Lung (tissue), 11 donors: ENCODE measurements at regions not wholly inside any gene's neighbourhood (a gene's known extent, or its start where the extent isn't known, plus 50 kb on each side); places are given as distances from the start of the nearest gene placed in this dataset.

Source experiments
- ATAC-seq: fragments of 200-7000 bp; cut with Tn5 transposase; one replicate; pipeline ENCODE4 v1.9.1; 2020; ENCODE audit warnings: moderate number of reproducible peaks; ENCODE audit not compliant: insufficient read depth, low FRiP score
- DNase-seq, 3 donors: peaks; one replicate each; pipeline ENCODE4 v3.0.0-alpha.2; 2013 to 2017
- H3K27ac ChIP-seq, 2 donors: one replicate each; pipeline ENCODE4 v1.5.1; 2013; ENCODE audit warnings: mild to moderate bottlenecking in 2 of 2, moderate library complexity in 2 of 2, control low read depth in 1 of 2, inconsistent platforms in 1 of 2, low read depth in 1 of 2, low read length in 1 of 2
- H3K27me3 ChIP-seq, 3 donors: one replicate each; pipeline ENCODE4 v1.5.1; 2013; ENCODE audit warnings: low read length in 2 of 3; ENCODE audit not compliant: control insufficient read depth in 3 of 3, insufficient read depth in 3 of 3
- H3K36me3 ChIP-seq, 4 donors: one replicate each; pipeline ENCODE4 v1.5.1; 2013; ENCODE audit warnings: low read length in 4 of 4, mild to moderate bottlenecking in 1 of 4, moderate library complexity in 1 of 4; ENCODE audit not compliant: control insufficient read depth in 4 of 4, insufficient read depth in 4 of 4
- H3K4me1 ChIP-seq, 5 donors: one replicate each; pipeline ENCODE4 v1.5.1; 2013; ENCODE audit warnings: low read length in 5 of 5, mild to moderate bottlenecking in 2 of 5, moderate library complexity in 1 of 5; ENCODE audit not compliant: control insufficient read depth in 5 of 5, insufficient read depth in 5 of 5
- H3K4me3 ChIP-seq: one replicate; pipeline ENCODE4 v1.5.1; 2013; ENCODE audit warnings: mild to moderate bottlenecking, control low read depth, moderate library complexity
- H3K9ac ChIP-seq, 2 donors: one replicate each; pipeline ENCODE4 v1.5.1; 2013; ENCODE audit warnings: low read length in 2 of 2, control low read depth in 1 of 2; ENCODE audit not compliant: insufficient read depth in 1 of 2
- H3K9me3 ChIP-seq, 4 donors: one replicate each; pipeline ENCODE4 v1.5.1; 2013; ENCODE audit warnings: low read length in 3 of 4, mild to moderate bottlenecking in 1 of 4, moderate library complexity in 1 of 4; ENCODE audit not compliant: control insufficient read depth in 4 of 4, insufficient read depth in 3 of 4
- WGBS, 2 donors: extraction: QIAGEN DNeasy Blood & Tissue Kit; methylation state at CpG; one replicate each; pipeline ENCODE4 v1.1.7; 2013; 5-methylcytosine and 5-hydroxymethylcytosine counted together
- TF ChIP-seq, protein P1 (sequence below): IDR thresholded peaks from 2 replicates; pipeline ENCODE4 v1.5.1; 2012; ENCODE audit warnings: mild to moderate bottlenecking; ENCODE audit errors: control extremely low read depth, extremely low read depth
- donor health status: control.
- donor health status: control.
- donor health status: Bipolar disorder and iron deficiency.
- donor health status: healthy.
- donor health status: DM: yes; HTN: yes; CAD: no.

DNA sequence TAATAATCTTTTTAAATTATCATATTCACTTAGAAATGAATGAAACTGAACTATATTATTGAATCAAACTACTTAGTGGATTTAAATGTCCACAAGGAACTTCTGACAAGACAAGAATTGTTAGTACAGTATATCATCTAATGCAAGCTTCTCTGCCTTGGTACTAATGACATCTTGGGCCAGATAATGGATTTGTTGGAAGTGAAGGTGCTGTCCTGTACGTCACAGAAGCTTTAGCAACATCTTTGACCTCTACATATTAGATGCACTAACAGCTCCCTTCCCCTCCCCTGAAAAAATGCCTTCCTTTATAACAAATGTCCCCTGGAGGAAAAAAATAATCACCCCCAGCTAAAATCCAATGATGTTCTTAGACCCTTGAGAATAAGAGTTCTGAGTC is 695.8 kb upstream of the EYS start:
- H3K4me1 ChIP-seq: no peaks in the 10 kb centered on the region
- no peak for DNase-seq
- H3K27me3 ChIP-seq: no peaks in the 10 kb centered on the region
- H3K36me3 ChIP-seq: no peaks in the 10 kb centered on the region
- WGBS, 2 donors: 67 to 73% methylated on average over 1 of the region's 1 CpG
- no peak overlapping the region for H3K4me3 ChIP-seq
- TF ChIP-seq, protein P1, sequence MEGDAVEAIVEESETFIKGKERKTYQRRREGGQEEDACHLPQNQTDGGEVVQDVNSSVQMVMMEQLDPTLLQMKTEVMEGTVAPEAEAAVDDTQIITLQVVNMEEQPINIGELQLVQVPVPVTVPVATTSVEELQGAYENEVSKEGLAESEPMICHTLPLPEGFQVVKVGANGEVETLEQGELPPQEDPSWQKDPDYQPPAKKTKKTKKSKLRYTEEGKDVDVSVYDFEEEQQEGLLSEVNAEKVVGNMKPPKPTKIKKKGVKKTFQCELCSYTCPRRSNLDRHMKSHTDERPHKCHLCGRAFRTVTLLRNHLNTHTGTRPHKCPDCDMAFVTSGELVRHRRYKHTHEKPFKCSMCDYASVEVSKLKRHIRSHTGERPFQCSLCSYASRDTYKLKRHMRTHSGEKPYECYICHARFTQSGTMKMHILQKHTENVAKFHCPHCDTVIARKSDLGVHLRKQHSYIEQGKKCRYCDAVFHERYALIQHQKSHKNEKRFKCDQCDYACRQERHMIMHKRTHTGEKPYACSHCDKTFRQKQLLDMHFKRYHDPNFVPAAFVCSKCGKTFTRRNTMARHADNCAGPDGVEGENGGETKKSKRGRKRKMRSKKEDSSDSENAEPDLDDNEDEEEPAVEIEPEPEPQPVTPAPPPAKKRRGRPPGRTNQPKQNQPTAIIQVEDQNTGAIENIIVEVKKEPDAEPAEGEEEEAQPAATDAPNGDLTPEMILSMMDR: no peak
- H3K27ac ChIP-seq: no peak overlapping the region
- H3K9ac ChIP-seq: no peak overlapping the region
- H3K9me3 ChIP-seq: no peaks in the 10 kb centered on the region
- ATAC-seq: no peak

GRCh38 chr6:66396549-66396948 is 689.5 kb upstream of the EYS start:
- Histone ChIP-seq H3K4me1 (no peaks in the 10 kb centered on the region), H3K27me3 (no peaks in the 10 kb centered on the region), H3K9ac (no peak overlapping the region), H3K27ac (no peak overlapping the region), H3K36me3 (no peaks in the 10 kb centered on the region), H3K4me3 (no peak overlapping the region), H3K9me3 (no peaks in the 10 kb centered on the region)
- 90 to 92% methylated on average over 7 of the region's 7 CpGs for WGBS, 2 donors
- ATAC-seq (no peak), DNase-seq (no peak)
- TF ChIP-seq, protein P1: no peak

- no peaks in the 10 kb centered on the region for H3K27me3 ChIP-seq
- H3K9me3 ChIP-seq: no peaks in the 10 kb centered on the region
- H3K9ac ChIP-seq: no peak overlapping the region
- DNase-seq (no peak), ATAC-seq (no peak)
- no peaks in the 10 kb centered on the region for H3K36me3 ChIP-seq
- no peaks in the 10 kb centered on the region for H3K4me1 ChIP-seq
- H3K27ac ChIP-seq: no peak overlapping the region
- TF ChIP-seq, protein P1: no peak
- 88 to 89% methylated on average over 6 of the region's 6 CpGs for WGBS, 2 donors
- no peak overlapping the region for H3K4me3 ChIP-seq
Observed at GRCh38 chr6:66396145-66396544, 689.1 kb upstream of the EYS start.

DNA sequence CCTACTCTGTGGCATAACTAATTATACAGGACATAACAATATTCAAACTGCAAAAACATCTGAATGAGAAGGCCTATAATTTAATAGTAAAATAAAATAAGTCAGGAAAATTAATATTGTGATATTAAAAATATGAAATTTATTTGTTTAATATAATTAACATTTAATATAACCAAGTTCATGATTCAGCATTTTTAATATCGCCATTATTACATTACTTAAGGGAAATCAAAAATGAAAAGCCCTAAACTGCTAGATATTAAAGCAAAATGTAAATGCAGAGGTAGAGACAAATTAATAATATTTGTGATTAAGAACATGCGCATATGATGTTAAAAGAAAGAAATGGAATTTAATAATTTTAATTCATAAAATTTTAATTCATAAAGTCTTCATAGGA is 683.4 kb upstream of the EYS start:
- Histone ChIP-seq H3K9ac (no peak overlapping the region), H3K27ac (no peak overlapping the region), H3K4me3 (no peak overlapping the region), H3K27me3 (no peaks in the 10 kb centered on the region), H3K36me3 (no peaks in the 10 kb centered on the region), H3K9me3 (no peaks in the 10 kb centered on the region), H3K4me1 (no peaks in the 10 kb centered on the region)
- DNase-seq (no peak), ATAC-seq (no peak)
- TF ChIP-seq, protein P1: no peak
- WGBS, 2 donors: 94 to 98% methylated on average over 2 of the region's 2 CpGs
